Immature natural killer cell (primary cell): ENCODE measurements at regions not wholly inside any gene's neighbourhood (a gene's known extent, or its start where the extent isn't known, plus 50 kb on each side); places are given as distances from the start of the nearest gene placed in this dataset.

Experiments used
- DNase-seq, 3 donors: peaks; one replicate each; pipeline ENCODE4 v3.0.0; 2022; ENCODE audit warnings: mixed read lengths in 1 of 3
- H3K27ac Mint-ChIP-seq, 6 donors: one replicate each; pipeline ENCODE4 v1.8.0; 2020; ENCODE audit warnings: mixed read lengths in 6 of 6, mild to moderate bottlenecking in 5 of 6, inconsistent platforms in 4 of 6, moderate library complexity in 3 of 6
- H3K27me3 Mint-ChIP-seq, 3 donors: one replicate each; pipeline ENCODE4 v1.8.0; 2020 to 2021; ENCODE audit warnings: low read depth in 3 of 3, mild to moderate bottlenecking in 3 of 3, mixed read lengths in 3 of 3, moderate library complexity in 3 of 3, inconsistent platforms in 1 of 3
- H3K36me3 Mint-ChIP-seq, 3 donors: one replicate each; pipeline ENCODE4 v1.8.0; 2020; ENCODE audit warnings: mixed read lengths in 3 of 3, inconsistent platforms in 2 of 3, mild to moderate bottlenecking in 2 of 3
- H3K4me1 Mint-ChIP-seq, 2 donors: one replicate each; pipeline ENCODE4 v1.8.0; 2020; ENCODE audit warnings: inconsistent platforms in 2 of 2, mild to moderate bottlenecking in 2 of 2, mixed read lengths in 2 of 2, moderate library complexity in 1 of 2
- H3K4me3 Mint-ChIP-seq, 5 donors: one replicate each; pipeline ENCODE4 v1.8.0; 2020; ENCODE audit warnings: mild to moderate bottlenecking in 5 of 5, mixed read lengths in 5 of 5, inconsistent platforms in 3 of 5, moderate library complexity in 3 of 5
- H3K9me3 Mint-ChIP-seq, 6 donors: one replicate each; pipeline ENCODE4 v1.8.0; 2020; ENCODE audit warnings: mild to moderate bottlenecking in 6 of 6, mixed read lengths in 6 of 6, inconsistent platforms in 4 of 6, moderate library complexity in 3 of 6

- DNase-seq, result no peak
- H3K27ac Mint-ChIP-seq, result no peak overlapping the region
- H3K4me1 Mint-ChIP-seq, result no peaks in the 10 kb centered on the region
- H3K27me3 Mint-ChIP-seq, result peaks cover 0 to 4% (median 2%) of the 10 kb centered on the region in 3 donors
- H3K4me3 Mint-ChIP-seq, result no peak overlapping the region
- peaks cover 0 to under 1% (median 0%) of the 10 kb centered on the region in 3 donors for H3K36me3 Mint-ChIP-seq
- H3K9me3 Mint-ChIP-seq, result peaks cover 0 to 8% (median 2%) of the 10 kb centered on the region in 6 donors
Observed at GRCh38 chr6:90877616-90878015, 290.7 kb upstream of the MAP3K7 start.

GRCh38 chr6:90874931-90875330, 288.1 kb upstream of the MAP3K7 start:
- H3K4me3 Mint-ChIP-seq, result no peak overlapping the region
- peaks cover 0 to 8% (median 1%) of the 10 kb centered on the region in 6 donors for H3K9me3 Mint-ChIP-seq
- H3K36me3 Mint-ChIP-seq, result no peaks in the 10 kb centered on the region
- H3K27ac Mint-ChIP-seq, result no peak overlapping the region
- H3K4me1 Mint-ChIP-seq, result no peaks in the 10 kb centered on the region
- H3K27me3 Mint-ChIP-seq, result peaks cover 0 to 2% (median 2%) of the 10 kb centered on the region in 3 donors
- no peak for DNase-seq

GRCh38 chr6:90872981-90873380, 286.1 kb upstream of the MAP3K7 start:
- H3K9me3 Mint-ChIP-seq, result peaks cover 0 to 14% (median 2%) of the 10 kb centered on the region in 6 donors
- H3K27ac Mint-ChIP-seq, result no peak overlapping the region
- no peaks in the 10 kb centered on the region for H3K36me3 Mint-ChIP-seq
- H3K4me1 Mint-ChIP-seq, result no peaks in the 10 kb centered on the region
- DNase-seq, result no peak
- no peak overlapping the region for H3K4me3 Mint-ChIP-seq
- H3K27me3 Mint-ChIP-seq, result peaks cover 0 to 3% (median 2%) of the 10 kb centered on the region in 3 donors

GRCh38 chr6:90870561-90870960, 283.7 kb upstream of the MAP3K7 start:
- Mint-ChIP-seq H3K4me3 (no peak overlapping the region), H3K27me3 (peaks cover 0 to 2% (median 1%) of the 10 kb centered on the region in 3 donors), H3K9me3 (peaks cover 0 to 12% (median 2%) of the 10 kb centered on the region in 6 donors), H3K36me3 (no peaks in the 10 kb centered on the region), H3K4me1 (no peaks in the 10 kb centered on the region), H3K27ac (no peak overlapping the region)
- DNase-seq, result no peak

- no peaks in the 10 kb centered on the region for H3K36me3 Mint-ChIP-seq
- H3K4me3 Mint-ChIP-seq, result no peak overlapping the region
- H3K9me3 Mint-ChIP-seq, result peaks cover 0 to 11% (median 2%) of the 10 kb centered on the region in 6 donors
- DNase-seq, result no peak
- H3K27ac Mint-ChIP-seq, result no peak overlapping the region
- H3K4me1 Mint-ChIP-seq, result no peaks in the 10 kb centered on the region
- H3K27me3 Mint-ChIP-seq, result peaks cover 0 to 1% (median 0%) of the 10 kb centered on the region in 3 donors
Observed at GRCh38 chr6:90868656-90869055, 281.8 kb upstream of the MAP3K7 start.

GRCh38 chr6:90868256-90868655, 281.4 kb upstream of the MAP3K7 start:
- Mint-ChIP-seq H3K27me3 (peaks cover 0 to 1% (median 0%) of the 10 kb centered on the region in 3 donors), H3K4me3 (no peak overlapping the region)
- no peak for DNase-seq

GRCh38 chr6:90865513-90865912, 278.6 kb upstream of the MAP3K7 start:
- H3K9me3 Mint-ChIP-seq, result peaks cover 0 to 8% (median 1%) of the 10 kb centered on the region in 6 donors
- no peak for DNase-seq
- no peaks in the 10 kb centered on the region for H3K4me1 Mint-ChIP-seq
- no peak overlapping the region for H3K27ac Mint-ChIP-seq
- H3K4me3 Mint-ChIP-seq, result no peak overlapping the region
- peaks cover 0 to 2% (median 1%) of the 10 kb centered on the region in 3 donors for H3K27me3 Mint-ChIP-seq
- H3K36me3 Mint-ChIP-seq, result no peaks in the 10 kb centered on the region

More at GRCh38 chr6:90868256-90868655, 281.4 kb upstream of the MAP3K7 start:
- no peaks in the 10 kb centered on the region for H3K36me3 Mint-ChIP-seq
- peaks cover 0 to 11% (median 2%) of the 10 kb centered on the region in 6 donors for H3K9me3 Mint-ChIP-seq
- H3K27ac Mint-ChIP-seq, result no peak overlapping the region
- no peaks in the 10 kb centered on the region for H3K4me1 Mint-ChIP-seq

GRCh38 chr6:90863043-90863442, 276.2 kb upstream of the MAP3K7 start:
- DNase-seq, result no peak
- Mint-ChIP-seq H3K27me3 (peaks cover 0 to 3% (median 0%) of the 10 kb centered on the region in 3 donors), H3K4me3 (no peak overlapping the region), H3K36me3 (no peaks in the 10 kb centered on the region), H3K9me3 (peaks cover 0 to 2% (median 0%) of the 10 kb centered on the region in 6 donors), H3K4me1 (no peaks in the 10 kb centered on the region), H3K27ac (no peak overlapping the region)

- H3K4me3 Mint-ChIP-seq, result no peak overlapping the region
- H3K27me3 Mint-ChIP-seq, result peaks cover 0 to 3% (median 1%) of the 10 kb centered on the region in 3 donors
- H3K36me3 Mint-ChIP-seq, result no peaks in the 10 kb centered on the region
- DNase-seq, result no peak
- H3K4me1 Mint-ChIP-seq, result no peaks in the 10 kb centered on the region
- H3K9me3 Mint-ChIP-seq, result peaks cover 0 to 5% (median 0%) of the 10 kb centered on the region in 6 donors
- no peak overlapping the region for H3K27ac Mint-ChIP-seq
Observed at GRCh38 chr6:90860822-90861601, 274.1 kb upstream of the MAP3K7 start.

- Mint-ChIP-seq H3K4me3 (no peak overlapping the region), H3K4me1 (no peaks in the 10 kb centered on the region), H3K36me3 (no peaks in the 10 kb centered on the region), H3K27me3 (peaks cover 0 to 3% (median 1%) of the 10 kb centered on the region in 3 donors), H3K9me3 (peaks cover 0 to 5% (median 0%) of the 10 kb centered on the region in 6 donors), H3K27ac (no peak overlapping the region)
- no peak for DNase-seq
Observed at GRCh38 chr6:90859612-90860011, 272.7 kb upstream of the MAP3K7 start.

GRCh38 chr6:90859056-90859455, 272.2 kb upstream of the MAP3K7 start:
- H3K9me3 Mint-ChIP-seq, result peaks cover 0 to 5% (median 0%) of the 10 kb centered on the region in 6 donors
- H3K4me3 Mint-ChIP-seq, result no peak overlapping the region
- no peak for DNase-seq
- peaks cover 0 to 3% (median 1%) of the 10 kb centered on the region in 3 donors for H3K27me3 Mint-ChIP-seq
- H3K27ac Mint-ChIP-seq, result no peak overlapping the region
- H3K36me3 Mint-ChIP-seq, result no peaks in the 10 kb centered on the region
- H3K4me1 Mint-ChIP-seq, result no peaks in the 10 kb centered on the region

- no peaks in the 10 kb centered on the region for H3K4me1 Mint-ChIP-seq
- peaks cover 0 to 3% (median 0%) of the 10 kb centered on the region in 6 donors for H3K9me3 Mint-ChIP-seq
- H3K4me3 Mint-ChIP-seq, result no peak overlapping the region
- no peak overlapping the region for H3K27ac Mint-ChIP-seq
- peaks cover 0 to 4% (median 0%) of the 10 kb centered on the region in 3 donors for H3K27me3 Mint-ChIP-seq
- no peak for DNase-seq
- H3K36me3 Mint-ChIP-seq, result no peaks in the 10 kb centered on the region
Observed at GRCh38 chr6:90849686-90850085, 262.8 kb upstream of the MAP3K7 start.

- Mint-ChIP-seq H3K27ac (no peak overlapping the region), H3K27me3 (peaks cover 0 to 2% (median 0%) of the 10 kb centered on the region in 3 donors), H3K9me3 (peaks cover 0 to 3% (median 0%) of the 10 kb centered on the region in 6 donors), H3K4me3 (no peak overlapping the region), H3K36me3 (no peaks in the 10 kb centered on the region), H3K4me1 (no peaks in the 10 kb centered on the region)
- no peak for DNase-seq
Observed at GRCh38 chr6:90846824-90847223, 260.0 kb upstream of the MAP3K7 start.

- DNase-seq, result no peak
Observed at GRCh38 chr6:90835596-90836212, 248.8 kb upstream of the MAP3K7 start.

More at GRCh38 chr6:90835596-90836212, 248.8 kb upstream of the MAP3K7 start:
- Mint-ChIP-seq H3K4me1 (no peaks in the 10 kb centered on the region), H3K36me3 (no peaks in the 10 kb centered on the region), H3K27me3 (peaks cover 0 to 5% (median 2%) of the 10 kb centered on the region in 3 donors), H3K27ac (no peak overlapping the region), H3K4me3 (no peak overlapping the region), H3K9me3 (peaks cover 0 to 8% (median 4%) of the 10 kb centered on the region in 6 donors)
